Panc1 (cell line): ENCODE measurements at regions not wholly inside any gene's neighbourhood (a gene's known extent, or its start where the extent isn't known, plus 50 kb on each side); places are given as distances from the start of the nearest gene placed in this dataset.

Experiments used
- ATAC-seq: fragments of 200-7000 bp; cut with Tn5 transposase; 2 replicates; pipeline ENCODE4 v1.9.1; 2020; ENCODE audit warnings: mild to moderate bottlenecking, moderate library complexity
- BruUV-seq: library from RNA; stranded (reverse); fragments of 400-500 nt; replicated peaks from 2 replicates; lab custom pipeline; 2021; lab: Mats Ljungman, UMichigan
- CTCF ChIA-PET: fragments of 300-600 bp; sonication (Branson Sonifier 250); formaldehyde crosslinking; loops from one replicate; lab custom pipeline; 2022; ENCODE audit warnings: antibody characterized with exemption; lab: Charles Lee
- POLR2A ChIA-PET: fragments of 300-600 bp; sonication (Branson Sonifier 250); formaldehyde crosslinking; loops from one replicate; lab custom pipeline; 2022; ENCODE audit warnings: antibody characterized with exemption; lab: Charles Lee
- DNase-seq: peaks from one replicate; pipeline ENCODE4 v3.0.0-alpha.2; 2010; ENCODE audit warnings: low read depth, low spot score
- H3K27ac ChIP-seq: 2 replicates; pipeline ENCODE4 v1.5.1; 2011; ENCODE audit warnings: mild to moderate bottlenecking, low read length, inconsistent platforms
- H3K27me3 ChIP-seq: fragments of 200-500 bp; sonication (Bioruptor generic); 2 replicates; pipeline ENCODE4 v1.6.0; 2014; ENCODE audit warnings: low read length, inconsistent platforms; ENCODE audit not compliant: control insufficient read depth, insufficient read depth
- H3K36me3 ChIP-seq: fragments of 200-500 bp; sonication (Bioruptor generic); 2 replicates; pipeline ENCODE4 v1.5.1; 2014; ENCODE audit warnings: inconsistent platforms, mild to moderate bottlenecking, low read length, moderate library complexity; ENCODE audit not compliant: control insufficient read depth, insufficient read depth
- H3K4me1 ChIP-seq: 2 replicates; pipeline ENCODE4 v1.5.1; 2011; ENCODE audit warnings: inconsistent platforms, mild to moderate bottlenecking, low read length, moderate library complexity; ENCODE audit not compliant: control insufficient read depth, insufficient read depth
- H3K4me3 ChIP-seq, 2 experiments: 2 replicates each; pipeline ENCODE4 v1.5.1; 2011 to 2012; ENCODE audit warnings: low read depth in 2 of 2, low read length in 2 of 2, mild to moderate bottlenecking in 2 of 2, inconsistent platforms in 1 of 2, moderate library complexity in 1 of 2
- H3K9me3 ChIP-seq: fragments of 200-500 bp; sonication (Bioruptor generic); 2 replicates; pipeline ENCODE4 v1.5.1; 2014; ENCODE audit warnings: low read depth, mild to moderate bottlenecking, inconsistent platforms, low read length, moderate library complexity; ENCODE audit not compliant: control insufficient read depth, insufficient read depth
- CTCF ChIP-seq: fragments of 450-650 bp; IDR thresholded peaks from 2 replicates; pipeline ENCODE4 v1.5.1; 2017; ENCODE audit warnings: mild to moderate bottlenecking
- POLR2AphosphoS5 ChIP-seq: IDR thresholded peaks from 2 replicates; pipeline ENCODE4 v1.6.1; 2012; ENCODE audit warnings: mild to moderate bottlenecking, low read depth, low read length, moderate library complexity
- REST ChIP-seq, 2 experiments: IDR thresholded peaks; 2 replicates each; pipeline ENCODE4 v1.6.1; 2011 to 2012; ENCODE audit warnings: low read depth in 2 of 2, control low read depth in 1 of 2, low read length in 1 of 2, mild to moderate bottlenecking in 1 of 2, moderate library complexity in 1 of 2; ENCODE audit not compliant: insufficient read depth in 1 of 2
- SIN3A ChIP-seq: IDR thresholded peaks from 2 replicates; pipeline ENCODE4 v1.6.1; 2012; ENCODE audit warnings: low read depth, mild to moderate bottlenecking, low read length, moderate library complexity, borderline replicate concordance; ENCODE audit not compliant: insufficient read depth
- TCF7L2 ChIP-seq: IDR thresholded peaks from 2 replicates; pipeline ENCODE4 v1.6.1; 2011; ENCODE audit warnings: mild to moderate bottlenecking, low read depth, low read length, inconsistent platforms
- in situ Hi-C: cut with HindIII; loops from 2 replicates; pipeline ENCODE4 v1.10.0; 2016; ENCODE audit warnings: low sequenced_read_pairs, low pct_unique_long_range_greater_than_20kb
- intact Hi-C: fragments of 100-400 bp; cut with micrococcal nuclease; formaldehyde crosslinking; loops from one replicate; pipeline ENCODE4 v1.10.0; 2022; ENCODE audit not compliant: unreplicated experiment

GRCh38 chr5:61658592-61659008 lies 326.5 kb downstream of the ZSWIM6 start:
- Histone ChIP-seq H3K4me1 (no peaks in the 10 kb centered on the region; the same call in 1 of the 2 replicates), H3K4me3 (no peak overlapping the region), H3K27me3 (peaks cover 5% of the 10 kb centered on the region; the same call in 1 of the 2 replicates), H3K36me3 (no peaks in the 10 kb centered on the region), H3K27ac (no peak overlapping the region), H3K9me3 (no peaks in the 10 kb centered on the region)
- intact Hi-C loops = loop anchor here (5.0 to 10.0 kb wide), 3 partner anchors 321 to 601 kb away; partner anchors contain the start of gene SMIM15
- ATAC-seq (peak; percentile 95), DNase-seq (peak; percentile 64)
- BruUV-seq = no TSS peak
- in situ Hi-C loops = no loop called here
- POLR2A ChIA-PET = no interaction called here
- CTCF ChIA-PET = interaction anchor here (0.6 kb wide), 1 partner anchor 467 kb away, joined by 7 read pairs; no protein-coding TSS in a partner anchor
- TF ChIP-seq CTCF (peak; percentile 96), SIN3A (no peak)

GRCh38 chr5:61659221-61659696 lies 327.2 kb downstream of the ZSWIM6 start:
- ATAC-seq (0 out of 2 replicates have a peak, but pooled peaks have one; percentile 33), DNase-seq (no peak)
- CTCF ChIA-PET = interaction anchor here (0.6 kb wide), 2 partner anchors 33 to 468 kb away, joined by 3 to 7 read pairs; no protein-coding TSS in a partner anchor
- H3K27ac ChIP-seq = no peak overlapping the region
- peaks cover 5% of the 10 kb centered on the region; the same call in 1 of the 2 replicates for H3K27me3 ChIP-seq
- no TSS peak for BruUV-seq
- H3K4me1 ChIP-seq = no peaks in the 10 kb centered on the region; the same call in 1 of the 2 replicates
- no peak for TF ChIP-seq REST (IDR thresholded peaks at IDR 0.05; ENCODE audit: insufficient read depth in 1 of 2, low read depth in 2 of 2, low read length in 1 of 2)
- no peak for TF ChIP-seq TCF7L2
- TF ChIP-seq SIN3A = no peak
- no peak overlapping the region for H3K4me3 ChIP-seq
- H3K9me3 ChIP-seq = no peaks in the 10 kb centered on the region
- POLR2A ChIA-PET = no interaction called here
- in situ Hi-C loops = no loop called here
- H3K36me3 ChIP-seq = no peaks in the 10 kb centered on the region
- intact Hi-C loops = loop anchor here (5.0 to 10.0 kb wide), 3 partner anchors 322 to 602 kb away; partner anchors contain the start of gene SMIM15

- Histone ChIP-seq H3K4me3 (no peak overlapping the region), H3K9me3 (no peaks in the 10 kb centered on the region), H3K4me1 (no peaks in the 10 kb centered on the region; the same call in 1 of the 2 replicates), H3K36me3 (no peaks in the 10 kb centered on the region), H3K27me3 (peaks cover 7% of the 10 kb centered on the region; the same call in 1 of the 2 replicates), H3K27ac (no peak overlapping the region)
- ChIA-PET CTCF (no interaction called here), POLR2A (no interaction called here)
- DNase-seq = no peak
- BruUV-seq = no TSS peak
- no peak for ATAC-seq
- TF ChIP-seq REST (IDR thresholded peaks at IDR 0.05; ENCODE audit: insufficient read depth in 1 of 2, low read depth in 2 of 2, low read length in 1 of 2) (no peak), SIN3A (no peak), CTCF (no peak), POLR2AphosphoS5 (no peak), TCF7L2 (no peak)
- in situ Hi-C loops = no loop called here
- intact Hi-C loops = loop anchor here (10.0 kb wide), 1 partner anchor 262 kb away; no protein-coding TSS in a partner anchor
Measured at GRCh38 chr5:61662670-61663069, 330.6 kb downstream of the ZSWIM6 start.
